GM18909 (cell line): ENCODE measurements at regions not wholly inside any gene's neighbourhood (a gene's known extent, or its start where the extent isn't known, plus 50 kb on each side); places are given as distances from the start of the nearest gene placed in this dataset.
"Not testable (repeated sequence)": the region's sequence is repeated elsewhere in the genome, so short reads cannot be mapped to it uniquely, and the experiment has no call there.

Experiments used
- ATAC-seq: cut with Tn5 transposase; IDR thresholded peaks from one replicate; pipeline ENCODE4 v1.9.1; 2021; ENCODE audit warnings: mild to moderate bottlenecking; ENCODE audit not compliant: unreplicated experiment, poor library complexity

GRCh38 chr12:47413806-47414205 lies 292.0 kb downstream of the RPAP3 start:
- ATAC-seq = no peak

GRCh38 chr12:47412601-47413236 lies 293.1 kb downstream of the RPAP3 start:
- ATAC-seq = no peak

GRCh38 chr12:47411966-47412365 lies 293.9 kb downstream of the RPAP3 start:
- no peak for ATAC-seq

- ATAC-seq = no peak
Measured at GRCh38 chr12:47410862-47411261, 295.0 kb downstream of the RPAP3 start.

GRCh38 chr12:47410383-47410782 lies 295.4 kb downstream of the RPAP3 start:
- ATAC-seq = no peak

- ATAC-seq = no peak
Measured at GRCh38 chr12:47409310-47409987, 296.4 kb downstream of the RPAP3 start.

- peak; percentile 94 for ATAC-seq
Measured at GRCh38 chr12:47408171-47408871, 297.5 kb downstream of the RPAP3 start.

GRCh38 chr12:47407463-47408129 lies 298.2 kb downstream of the RPAP3 start:
- no peak for ATAC-seq

- ATAC-seq = no peak
Measured at GRCh38 chr12:47403681-47404080, 302.1 kb downstream of the RPAP3 start.

- ATAC-seq = not testable (repeated sequence)
Measured at GRCh38 chr12:47401196-47401595, 304.6 kb downstream of the RPAP3 start.

GRCh38 chr12:47400266-47400665 lies 305.6 kb downstream of the RPAP3 start:
- ATAC-seq = no peak

- ATAC-seq = peak; percentile 71
Measured at GRCh38 chr12:47397664-47398281, 308.1 kb downstream of the RPAP3 start.

GRCh38 chr12:47396902-47397663 lies 308.7 kb downstream of the RPAP3 start:
- ATAC-seq = no peak

- no peak for ATAC-seq
Measured at GRCh38 chr12:47394070-47394469, 311.8 kb downstream of the RPAP3 start.

- no peak for ATAC-seq
Measured at GRCh38 chr12:47393403-47393790, 312.4 kb downstream of the RPAP3 start.

- no peak for ATAC-seq
Measured at GRCh38 chr12:47391566-47391965, 311.8 kb upstream of the AMIGO2 start.

GRCh38 chr12:47388712-47389111 lies 309.0 kb upstream of the AMIGO2 start:
- ATAC-seq = no peak

- ATAC-seq = no peak
Measured at GRCh38 chr12:47387994-47388393, 308.2 kb upstream of the AMIGO2 start.

GRCh38 chr12:47385653-47386052 lies 305.9 kb upstream of the AMIGO2 start:
- no peak for ATAC-seq

GRCh38 chr12:47383942-47384341 lies 304.2 kb upstream of the AMIGO2 start:
- no peak for ATAC-seq
